ENCODE measurements at regions not wholly inside any gene's neighbourhood (a gene's known extent, or its start where the extent isn't known, plus 50 kb on each side); places are given as distances from the start of the nearest gene placed in this dataset.

- Histone ChIP-seq H3K9me3 (ENCODE audit: control insufficient read depth in 1 of 2, low read length in 2 of 2) (no peaks in the 10 kb centered on the region), H3K4me1 (ENCODE audit: control insufficient read depth in 1 of 2, insufficient read depth in 2 of 2, low read length in 2 of 2) (no peaks in the 10 kb centered on the region), H3K27me3 (ENCODE audit: low read depth, low read length) (no peaks in the 10 kb centered on the region), H3K27ac (ENCODE audit: low read length) (no peak overlapping the region), H3K36me3 (ENCODE audit: control insufficient read depth in 1 of 2, insufficient read depth in 2 of 2, low read length in 2 of 2) (no peaks in the 10 kb centered on the region), H3K4me3 (ENCODE audit: low read depth in 1 of 2, low read length in 2 of 2) (no peak overlapping the region)
Observed at GRCh38 chr5:110366716-110367115, 359.8 kb downstream of the TMEM232 start.

All from muscle layer of duodenum (tissue), 2 donors.